ENCODE measurements at regions not wholly inside any gene's neighbourhood (a gene's known extent, or its start where the extent isn't known, plus 50 kb on each side); places are given as distances from the start of the nearest gene placed in this dataset.
A peak's percentile ranks its signal among the peaks of the same experiment; 100 is the strongest.
"Not testable (repeated sequence)": the region's sequence is repeated elsewhere in the genome, so short reads cannot be mapped to it uniquely, and the experiment has no call there.

DNA sequence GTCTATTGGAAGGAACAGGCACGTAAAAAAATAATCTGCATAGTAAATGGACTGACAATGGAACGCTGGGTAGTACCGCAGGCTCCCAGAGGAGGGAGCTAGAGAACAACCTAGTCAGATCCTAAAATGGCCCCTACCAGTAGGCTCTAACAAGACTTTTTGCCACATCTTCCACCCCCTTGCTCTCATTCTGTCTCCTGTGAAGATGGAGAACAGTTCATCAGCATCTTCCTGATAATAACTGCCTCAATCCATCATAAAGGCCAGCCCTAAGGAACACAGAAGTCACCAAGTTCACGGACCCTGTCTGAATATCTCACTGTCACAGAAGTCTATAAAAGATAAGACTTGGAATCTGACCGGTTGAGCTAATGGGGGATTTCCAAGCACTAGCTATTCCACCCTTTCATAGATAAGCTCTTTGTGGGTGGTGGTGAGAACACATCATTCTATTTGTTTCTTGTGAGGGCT is 133.4 kb downstream of the SLC1A3 start:
- peak; percentile 90 for DNase-seq

DNA sequence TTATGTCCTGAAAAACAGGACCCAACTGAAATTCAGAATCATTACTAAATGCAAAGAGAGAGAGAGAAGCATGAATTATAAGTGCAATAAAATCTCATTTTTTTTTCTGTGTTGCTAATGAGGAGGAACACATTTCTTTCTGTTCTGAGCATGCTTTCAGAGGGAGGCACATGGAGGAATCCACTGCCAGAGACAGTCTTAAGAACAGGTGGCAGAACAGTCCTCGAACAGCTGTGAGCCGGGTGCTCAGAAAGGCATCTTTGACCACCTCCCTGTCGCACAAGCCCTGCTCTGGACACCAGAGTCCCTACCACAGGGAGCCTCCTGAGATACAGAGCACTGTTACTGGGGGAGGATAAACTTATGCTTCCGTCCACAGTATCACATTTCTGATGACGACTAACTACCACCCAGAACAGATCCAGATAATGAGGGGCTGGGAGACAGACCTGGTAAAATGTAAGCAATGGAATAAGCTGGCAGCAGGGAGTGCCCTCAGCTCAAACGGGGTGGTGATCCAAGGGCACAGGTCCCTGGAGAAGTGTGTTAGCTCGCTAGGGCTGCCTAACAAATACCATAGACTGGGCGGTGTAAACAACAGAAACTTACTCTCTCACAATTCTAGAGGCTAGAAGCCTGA is 134.0 kb downstream of the SLC1A3 start:
- DNase-seq: peak; percentile 85

DNA sequence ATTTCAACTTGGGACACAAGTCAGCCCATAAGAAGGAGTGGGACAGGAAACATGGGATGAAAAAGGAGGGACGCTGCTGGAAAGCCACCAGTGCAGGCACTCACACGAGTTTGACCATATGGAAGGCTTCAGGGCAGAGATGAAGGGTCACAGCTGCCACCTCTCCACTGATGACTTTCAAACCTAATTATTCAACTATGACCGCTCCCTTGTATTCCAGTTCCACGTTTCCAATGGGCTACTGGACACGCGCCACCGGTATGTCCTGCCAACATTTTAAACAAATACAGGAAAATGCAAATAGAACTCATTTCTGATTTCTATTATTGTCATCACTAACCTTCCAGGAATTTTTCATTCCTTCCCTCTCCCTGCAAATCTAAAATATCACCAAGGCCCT is 134.7 kb downstream of the SLC1A3 start:
- DNase-seq: peak; percentile 71

DNA sequence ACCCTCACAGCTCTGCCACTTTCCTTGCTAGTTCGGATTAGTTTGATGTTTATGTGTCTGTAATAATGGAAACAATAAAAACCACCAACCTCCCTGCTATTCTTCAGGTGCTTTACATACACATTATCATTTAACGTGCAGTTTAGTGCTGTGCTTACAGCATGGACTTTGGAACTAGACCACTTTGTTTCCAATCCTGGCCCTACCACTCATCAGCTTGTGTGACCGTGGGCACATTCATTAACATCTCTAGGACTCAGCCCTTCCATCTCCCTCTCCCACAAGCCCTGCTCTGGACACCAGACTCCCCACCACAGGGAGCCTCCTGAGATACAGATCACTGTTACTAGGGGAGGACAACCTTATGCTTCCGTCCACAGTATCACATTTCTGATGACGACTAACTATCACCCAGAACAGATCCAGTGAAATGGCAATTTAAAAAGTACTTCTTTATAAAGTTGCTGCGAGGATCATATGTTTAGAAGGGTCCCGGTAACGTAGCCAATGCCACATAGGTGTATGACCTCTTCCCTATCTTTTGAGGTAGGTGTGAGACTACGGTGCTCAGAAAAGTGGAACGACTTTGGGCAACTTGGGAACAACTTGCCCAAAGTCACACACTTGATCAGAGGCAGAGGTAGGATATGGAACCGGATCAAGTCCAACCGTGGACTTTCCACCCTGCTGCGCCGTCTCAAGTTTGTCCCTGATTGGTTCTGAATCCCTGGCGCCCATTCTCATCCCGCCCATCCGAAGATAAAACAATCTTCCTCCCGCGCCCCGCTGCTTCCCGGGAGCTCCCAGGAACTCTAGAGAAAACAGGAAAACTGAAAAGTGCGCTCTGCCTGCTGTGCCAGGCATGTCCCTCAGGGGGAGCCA is 132.4 kb upstream of the NIPBL start:
- peak; percentile 96 for DNase-seq

DNA sequence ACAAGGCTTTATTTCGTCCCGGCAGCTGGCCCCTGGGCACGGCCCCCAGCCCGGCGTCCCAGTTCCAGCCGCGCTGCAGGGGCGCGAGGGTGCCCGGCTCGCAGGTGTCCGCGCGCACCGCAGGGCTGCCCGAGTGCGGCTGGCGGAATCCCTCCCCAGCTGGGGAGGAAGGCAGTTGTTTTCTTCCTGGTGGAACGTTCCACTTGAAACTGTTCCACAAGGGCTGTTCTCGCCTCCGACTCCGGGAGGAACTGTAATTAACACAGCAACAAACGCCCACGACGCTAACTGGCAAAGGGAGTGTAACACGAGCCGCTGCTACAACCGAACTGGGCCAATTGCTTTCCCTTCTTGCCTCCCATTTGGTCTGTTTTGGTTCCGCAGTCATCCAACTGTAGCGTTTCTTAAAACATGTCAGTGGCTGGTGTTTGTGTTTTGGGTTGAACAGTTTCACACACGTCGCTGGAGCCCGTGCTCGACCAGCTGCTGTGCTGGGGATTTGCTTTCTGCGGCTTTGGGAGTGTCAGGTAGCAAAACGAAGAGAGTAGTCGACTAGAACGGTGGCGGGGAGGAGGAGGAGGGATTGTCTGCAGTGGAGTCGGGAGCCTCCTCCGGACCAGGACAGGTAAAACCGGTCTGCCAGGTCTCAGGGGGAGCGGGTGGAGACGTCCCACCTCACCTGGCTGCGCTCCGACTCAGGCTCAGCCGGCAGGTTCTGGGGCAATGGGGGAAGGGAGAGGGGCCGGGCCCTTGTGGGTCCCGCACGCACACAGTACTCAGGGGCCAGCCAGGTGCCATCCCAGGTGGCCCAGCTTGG is 131.6 kb upstream of the NIPBL start:
- peak; percentile 100 for DNase-seq

DNA sequence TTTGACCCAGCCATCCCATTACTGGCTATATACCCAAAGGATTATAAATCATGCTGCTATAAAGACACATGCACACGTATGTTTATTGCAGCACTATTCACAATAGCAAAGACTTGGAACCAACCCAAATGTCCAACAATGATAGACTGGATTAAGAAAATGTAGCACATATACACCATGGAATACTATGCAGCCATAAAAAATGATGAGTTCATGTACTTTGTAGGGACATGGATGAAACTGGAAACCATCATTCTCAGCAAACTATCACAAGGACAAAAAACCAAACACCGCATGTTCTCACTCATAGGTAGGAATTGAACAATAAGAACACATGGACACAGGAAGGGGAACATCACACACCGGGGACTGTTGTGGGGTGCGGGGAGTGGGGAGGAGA is 128.8 kb upstream of the NIPBL start:
- not testable (repeated sequence) for DNase-seq

DNA sequence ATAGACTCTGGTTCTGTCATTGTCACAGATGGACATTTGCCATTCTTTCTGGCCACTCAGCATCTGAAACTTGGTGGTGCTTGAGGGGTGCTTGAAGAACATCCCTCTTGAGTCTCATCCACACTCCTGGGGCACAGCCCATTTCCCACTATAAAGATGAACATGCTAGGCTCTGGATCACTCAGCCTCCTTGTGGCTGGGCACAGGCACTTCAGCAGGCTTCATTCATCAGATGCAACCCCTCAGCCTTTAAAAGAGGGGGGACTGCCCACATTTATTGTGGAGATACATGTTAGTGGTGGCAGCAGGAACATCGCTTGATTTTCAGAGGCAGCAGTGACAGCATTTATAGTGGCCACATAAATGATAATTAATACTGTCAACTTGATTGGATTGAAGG is 124.7 kb upstream of the NIPBL start:
- DNase-seq: no peak

DNA sequence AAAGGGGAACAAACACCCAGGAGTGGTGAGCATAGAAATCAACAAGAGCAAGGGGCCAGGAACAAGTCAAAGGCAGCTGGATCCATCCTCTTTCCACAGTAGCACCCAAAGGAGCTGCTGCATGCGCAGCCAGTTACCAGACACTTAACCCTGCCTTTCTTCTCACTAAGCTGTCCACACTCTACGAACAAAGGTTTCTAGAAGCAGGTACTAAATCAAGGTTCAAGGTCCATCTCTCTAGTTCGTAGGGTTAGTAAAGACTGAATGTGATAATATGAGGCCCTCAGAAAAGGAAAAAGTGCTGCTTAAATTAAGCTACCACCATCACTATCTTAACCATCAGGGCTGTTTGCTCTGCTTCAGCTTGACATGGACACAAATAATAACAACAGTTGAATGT is 121.2 kb upstream of the NIPBL start:
- DNase-seq: no peak

DNA sequence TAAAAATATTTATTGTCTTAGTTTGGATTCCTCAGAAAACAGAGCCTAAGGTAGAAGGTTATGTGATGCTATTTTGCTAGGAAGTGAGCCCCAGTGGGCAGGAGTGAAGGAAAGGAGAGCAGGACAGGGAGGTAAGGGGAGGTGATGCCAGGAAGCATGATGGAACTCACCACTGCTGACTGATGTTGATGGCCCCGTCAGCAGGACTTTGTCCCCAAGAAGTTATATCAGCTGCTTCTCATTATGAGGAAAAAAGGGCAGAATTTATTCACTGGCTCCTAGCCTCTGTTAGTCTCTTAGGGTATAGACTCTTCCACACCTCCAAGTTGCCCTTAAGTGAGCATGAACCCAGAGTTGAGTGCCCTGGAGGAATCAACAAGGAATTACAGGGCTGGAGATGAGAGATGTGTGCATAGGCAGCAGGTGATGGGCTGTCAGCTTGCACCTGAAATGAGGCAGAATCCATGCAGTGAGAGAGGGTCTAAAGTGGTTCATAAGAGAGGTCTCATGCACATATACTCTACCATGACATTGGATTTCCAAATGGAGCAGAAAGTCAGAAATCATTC is 120.6 kb upstream of the NIPBL start:
- DNase-seq: no peak

DNA sequence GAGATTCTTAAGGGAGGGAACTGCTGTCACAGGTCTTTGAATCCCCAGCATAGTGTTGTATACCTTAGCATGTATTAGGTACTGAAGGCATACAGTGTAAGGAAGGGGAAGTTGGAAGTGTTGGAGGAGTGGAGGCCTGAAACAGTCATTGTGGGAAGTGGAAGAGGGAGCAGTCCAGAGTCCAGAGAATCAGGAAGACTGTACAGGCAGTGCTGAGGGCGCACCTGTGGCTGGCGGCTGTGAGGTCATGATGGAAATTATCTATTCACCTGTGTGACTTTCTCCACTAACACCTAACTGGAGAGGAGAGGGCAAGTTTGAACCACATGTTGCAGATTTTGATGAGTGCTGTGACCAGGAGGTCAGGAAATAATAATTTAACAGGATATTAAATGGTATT is 119.7 kb upstream of the NIPBL start:
- no peak for DNase-seq

DNA sequence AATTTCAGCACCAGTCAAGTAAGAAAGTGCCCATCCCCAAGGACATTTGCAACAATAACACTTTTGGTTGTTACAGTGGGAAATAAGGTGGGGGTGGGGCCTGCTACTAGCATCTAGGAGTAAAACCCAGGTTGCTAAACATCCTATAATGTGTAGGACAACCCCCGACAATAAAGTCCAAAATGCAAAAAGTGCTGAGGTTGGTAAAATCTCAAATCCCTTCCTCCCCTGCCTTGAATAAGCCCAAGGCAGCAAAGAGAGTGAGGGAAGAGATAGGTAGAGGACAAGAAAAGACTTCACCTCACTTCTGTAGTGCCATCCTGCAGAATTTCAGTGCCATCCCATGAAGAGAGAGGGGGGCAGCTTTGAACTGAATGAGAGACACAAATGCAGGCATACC is 117.5 kb upstream of the NIPBL start:
- no peak for DNase-seq

DNA sequence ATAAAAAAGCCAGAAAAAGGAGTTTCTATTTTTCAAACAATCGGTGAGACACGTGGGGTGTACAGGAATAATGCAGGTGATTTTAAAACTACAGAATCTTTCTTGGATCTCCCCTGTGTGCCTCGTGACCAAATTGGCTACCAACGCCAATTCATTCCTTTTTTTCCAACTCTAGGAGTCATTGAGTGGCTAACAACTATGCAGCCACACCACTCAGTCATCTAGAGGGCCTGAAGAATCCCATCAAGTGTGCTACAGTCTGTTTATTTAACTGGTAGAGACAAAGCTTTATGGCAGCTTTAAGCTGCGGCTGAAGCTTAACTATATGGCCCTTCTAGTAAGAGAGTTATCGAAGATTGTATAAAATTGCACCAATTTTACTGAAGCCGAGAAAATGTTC is 113.1 kb upstream of the NIPBL start:
- DNase-seq: no peak

DNA sequence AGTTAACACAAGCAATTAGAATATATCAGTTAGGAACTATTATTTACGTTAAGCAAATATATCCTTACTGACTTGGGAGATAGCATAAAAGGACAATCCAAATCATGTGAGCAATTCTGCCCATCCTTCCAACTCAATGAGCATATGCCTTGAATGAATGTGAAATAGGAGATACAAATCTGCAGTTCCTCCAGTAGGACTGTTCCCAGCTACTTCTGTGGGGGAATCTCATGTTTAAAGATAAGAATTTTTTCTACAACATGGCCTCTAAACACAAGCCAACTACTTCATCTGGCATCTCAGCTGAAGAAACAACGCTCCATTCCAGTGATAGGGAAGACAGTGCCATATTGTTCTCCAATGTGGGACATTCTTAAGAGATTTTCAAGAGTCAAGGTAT is 110.7 kb upstream of the NIPBL start:
- no peak for DNase-seq

DNA sequence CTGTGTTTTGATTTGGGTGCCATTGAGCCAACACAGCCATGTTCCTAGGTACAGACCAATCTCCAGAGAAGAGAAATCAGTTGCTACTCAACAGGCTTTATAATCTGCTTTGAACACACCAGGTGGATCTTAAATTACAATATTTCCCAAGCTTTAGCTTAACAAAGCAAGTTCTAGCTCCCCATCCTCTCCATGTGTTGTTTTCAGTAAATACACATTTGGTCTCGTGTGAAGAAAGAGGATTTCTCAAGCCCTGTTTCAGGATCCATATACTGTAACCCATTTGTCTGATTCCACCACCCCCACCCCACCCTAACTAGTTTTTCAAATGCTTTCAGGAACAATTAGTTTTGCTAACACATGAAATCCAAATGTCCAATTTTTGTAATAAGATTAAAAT is 109.6 kb upstream of the NIPBL start:
- no peak for DNase-seq

DNA sequence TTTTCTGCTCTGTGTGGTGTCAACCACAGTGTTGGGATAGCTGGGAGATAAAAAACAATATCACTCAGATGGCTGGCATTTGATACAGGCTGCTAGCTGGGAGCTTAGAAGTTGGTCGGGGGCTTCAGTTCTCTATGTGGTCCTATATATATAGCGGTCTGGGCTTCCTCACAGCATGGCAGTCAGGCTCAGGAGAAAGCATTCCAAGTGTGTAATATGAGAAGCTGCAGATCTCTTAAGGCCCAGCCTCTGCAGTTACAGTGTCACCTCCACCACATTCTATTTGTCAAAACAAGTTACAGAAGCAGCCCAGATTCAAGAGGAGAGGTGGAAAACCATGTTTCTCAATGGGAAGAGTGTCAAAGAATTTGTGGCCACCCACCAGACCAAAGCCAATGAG is 108.1 kb upstream of the NIPBL start:
- DNase-seq: no peak

DNA sequence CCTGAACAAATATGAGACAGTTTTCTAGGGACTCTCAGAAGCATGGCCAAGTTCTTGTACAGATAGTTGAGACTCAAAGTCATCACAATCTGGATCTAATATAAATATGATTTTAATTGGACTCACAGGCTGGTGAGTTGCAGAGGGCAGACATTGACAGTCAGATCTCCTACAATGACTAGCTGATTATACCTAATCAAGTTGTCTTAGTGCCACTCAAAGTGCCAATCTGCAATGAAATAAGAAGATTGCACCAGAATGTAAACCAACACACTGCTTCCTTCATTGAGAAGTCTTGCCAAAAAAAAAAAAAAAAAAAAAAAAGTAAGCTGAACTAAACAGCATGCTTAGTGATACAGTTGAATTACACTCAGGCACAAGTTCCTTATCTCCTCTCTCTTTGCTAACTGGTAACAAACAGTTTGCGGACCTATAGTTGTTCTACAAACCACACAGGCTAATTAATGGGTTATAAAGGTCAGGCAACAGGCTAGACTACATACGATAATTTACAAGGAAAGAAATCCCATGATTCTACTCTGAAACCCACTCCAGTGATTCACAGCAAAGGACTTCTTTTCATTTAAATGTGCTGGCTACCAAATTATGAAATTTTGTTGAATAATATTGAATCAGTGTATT is 107.3 kb upstream of the NIPBL start:
- DNase-seq: no peak

DNA sequence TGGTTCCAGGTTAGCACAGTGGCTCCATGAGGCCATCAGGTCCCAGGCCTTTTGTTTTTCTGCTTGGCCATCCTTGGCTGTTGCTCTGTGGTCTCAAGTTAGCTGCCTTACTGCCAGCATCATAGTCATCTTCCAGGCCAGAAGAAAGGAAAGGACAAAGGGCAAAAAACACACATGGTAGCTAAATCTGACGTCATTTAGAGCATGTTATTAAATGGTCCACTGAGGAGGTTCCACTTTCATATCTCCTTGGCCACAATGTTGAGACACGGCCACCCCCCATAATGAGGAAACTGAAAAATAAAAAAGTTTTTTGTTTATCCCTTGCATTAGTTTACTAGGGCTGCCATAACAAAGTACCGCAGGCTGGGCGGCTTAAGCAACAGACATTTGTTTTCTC is 106.4 kb upstream of the NIPBL start:
- no peak for DNase-seq

DNA sequence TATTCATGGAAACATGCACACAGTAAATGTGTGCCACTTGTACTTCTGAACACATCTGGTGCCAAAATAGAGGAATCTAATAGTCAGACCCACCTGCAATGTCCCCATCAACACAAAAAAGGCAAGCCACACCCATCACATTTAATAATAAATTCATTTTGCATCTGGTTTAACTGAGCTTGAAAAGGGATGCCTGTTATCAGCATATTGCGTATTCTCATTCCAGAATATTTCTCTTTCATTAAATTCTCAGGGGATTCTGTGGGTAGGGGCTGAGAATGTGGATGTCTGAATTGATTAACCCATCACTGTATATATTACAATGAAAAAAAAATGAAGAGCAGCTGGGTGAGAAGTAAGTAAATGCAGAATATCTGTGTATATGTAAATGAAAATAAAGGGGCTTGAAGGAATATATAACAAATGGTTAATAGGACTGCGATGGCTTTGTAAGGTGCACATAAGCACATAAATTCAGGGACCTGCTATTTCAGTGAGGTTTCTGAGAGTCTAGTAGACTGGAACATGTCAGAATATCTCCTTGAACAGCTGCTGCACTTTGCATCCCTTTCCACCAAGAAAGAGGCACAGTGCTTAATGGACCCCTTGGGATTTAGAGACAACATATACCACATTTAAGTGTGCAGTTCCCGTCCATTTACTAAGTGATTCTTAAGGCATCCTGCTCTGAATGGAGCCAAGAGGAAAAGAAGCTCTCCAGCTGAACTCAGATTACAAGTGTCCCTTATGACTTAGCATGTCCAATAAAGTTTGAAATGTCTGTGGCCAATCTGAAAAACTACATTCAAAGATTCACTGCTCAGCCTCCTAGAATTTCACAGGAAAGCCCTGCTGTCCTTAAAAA is 104.1 kb upstream of the NIPBL start:
- DNase-seq: no peak

DNA sequence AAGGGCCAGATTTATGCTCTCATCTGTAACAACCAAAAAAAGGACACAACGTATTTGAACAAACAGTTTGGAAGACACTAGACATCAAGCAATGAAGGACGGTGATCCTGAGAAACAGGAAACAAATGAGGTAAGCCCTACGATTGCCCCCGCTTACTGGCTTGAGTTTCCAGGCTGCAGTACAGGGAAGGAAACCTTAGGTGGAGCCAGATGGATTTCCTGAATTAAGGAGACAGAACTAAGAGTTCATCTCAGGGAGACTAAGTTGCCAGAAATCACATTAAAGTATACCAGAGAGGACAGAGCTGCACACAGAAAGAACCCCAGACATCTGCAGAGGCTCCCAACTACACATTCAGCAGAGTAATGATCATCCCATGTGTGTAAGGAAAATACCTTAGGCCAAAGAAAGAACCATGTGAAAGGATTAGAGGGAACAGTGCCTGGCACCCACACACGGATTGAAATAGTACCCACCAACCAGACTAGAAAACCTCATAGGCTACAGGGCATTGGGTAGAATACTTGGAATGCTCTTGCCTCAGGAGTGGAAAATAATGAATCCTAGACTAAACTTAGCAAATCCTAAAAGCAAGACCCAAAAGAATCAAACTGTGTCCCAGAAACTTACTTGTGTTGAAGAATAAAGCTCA is 99.3 kb upstream of the NIPBL start:
- DNase-seq: peak; percentile 69

DNA sequence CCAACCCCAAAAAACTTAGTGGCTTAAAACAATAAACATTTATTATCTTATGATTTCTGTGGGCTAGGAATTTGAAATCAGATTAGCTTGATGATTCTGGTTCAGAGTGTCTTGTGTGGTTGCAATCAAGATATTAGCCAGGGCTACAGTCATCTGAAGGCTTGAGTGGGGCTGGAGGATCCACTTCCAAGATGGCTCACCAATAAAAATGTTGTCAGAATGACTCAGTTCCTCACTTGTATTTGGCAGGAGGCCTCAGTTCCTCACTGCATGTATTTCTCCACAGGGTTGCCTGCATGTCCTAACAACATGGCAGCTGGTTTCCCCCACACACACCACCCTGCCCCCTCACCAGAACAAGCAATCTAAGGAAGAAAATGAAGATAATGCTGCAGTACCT is 98.2 kb upstream of the NIPBL start:
- DNase-seq: no peak

DNA sequence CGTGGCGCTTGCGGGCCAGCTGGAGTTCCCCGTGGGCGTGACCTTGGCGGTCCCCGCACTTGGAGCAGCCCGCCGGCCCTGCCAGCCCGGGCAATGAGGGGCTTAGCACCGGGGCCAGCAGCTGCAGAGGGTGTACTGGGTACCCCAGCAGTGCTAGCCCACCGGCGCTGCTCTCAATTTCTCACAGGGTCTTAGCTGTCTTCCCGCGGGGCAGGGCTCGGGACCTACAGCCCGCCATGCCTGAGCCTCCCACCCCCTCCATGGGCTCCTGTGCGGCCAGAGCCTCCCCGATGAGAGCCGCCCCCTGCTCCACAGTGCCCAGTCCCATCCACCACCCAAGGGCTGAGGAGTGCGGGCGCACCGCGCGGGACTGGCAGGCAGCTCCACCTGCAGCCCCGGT is 94.0 kb upstream of the NIPBL start:
- not testable (repeated sequence) for DNase-seq

Data from NCI-H526 treated with DMSO at 0.1 percent for 48 hours (cell line).